Epidermal melanocyte (primary cell): ENCODE measurements at regions not wholly inside any gene's neighbourhood (a gene's known extent, or its start where the extent isn't known, plus 50 kb on each side); places are given as distances from the start of the nearest gene placed in this dataset.
"Not testable (repeated sequence)": the region's sequence is repeated elsewhere in the genome, so short reads cannot be mapped to it uniquely, and the experiment has no call there.

Experiments
- DNase-seq: peaks from one replicate; pipeline ENCODE4 v3.0.0; 2011; ENCODE audit warnings: low spot score; ENCODE audit not compliant: insufficient read length

DNA sequence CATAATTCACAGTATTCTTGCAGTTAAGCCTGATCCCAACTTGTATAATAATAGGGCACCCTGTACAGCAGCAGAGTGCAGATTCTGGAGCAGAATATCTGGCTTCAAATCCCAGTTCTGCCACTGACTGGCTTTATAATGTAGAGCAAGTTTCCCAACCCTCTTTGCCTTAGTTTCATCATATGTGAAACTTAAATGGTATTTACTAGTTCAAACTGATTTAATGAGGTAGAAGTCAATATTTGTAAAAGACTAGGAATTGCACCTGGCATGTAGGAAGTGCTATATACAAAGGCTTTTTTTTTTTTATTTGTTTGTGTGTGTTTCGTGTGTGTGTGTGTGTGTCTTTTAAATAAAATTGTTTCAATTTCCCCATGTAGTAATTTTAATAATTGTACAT is 125.9 kb downstream of the CCER1 start:
- no peak for DNase-seq

DNA sequence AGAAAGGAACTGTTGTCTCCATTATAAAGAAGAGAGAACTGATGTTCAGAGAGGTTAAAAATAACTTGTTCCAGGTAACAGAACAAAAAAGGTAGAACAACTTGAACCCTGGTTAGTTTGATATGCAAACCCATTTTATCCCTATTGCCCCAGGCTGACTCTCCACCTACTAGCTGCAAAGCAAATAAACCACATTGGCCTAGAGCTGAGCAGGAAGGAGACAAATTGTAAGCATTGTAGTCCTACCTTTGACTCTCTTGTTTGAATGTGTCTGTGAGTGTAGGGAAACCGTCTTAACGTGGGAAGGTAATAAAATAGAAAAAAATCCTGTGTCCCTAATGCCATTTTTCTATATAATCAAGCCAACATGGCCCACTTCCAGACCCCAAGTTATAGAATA is 126.4 kb downstream of the CCER1 start:
- DNase-seq: no peak

DNA sequence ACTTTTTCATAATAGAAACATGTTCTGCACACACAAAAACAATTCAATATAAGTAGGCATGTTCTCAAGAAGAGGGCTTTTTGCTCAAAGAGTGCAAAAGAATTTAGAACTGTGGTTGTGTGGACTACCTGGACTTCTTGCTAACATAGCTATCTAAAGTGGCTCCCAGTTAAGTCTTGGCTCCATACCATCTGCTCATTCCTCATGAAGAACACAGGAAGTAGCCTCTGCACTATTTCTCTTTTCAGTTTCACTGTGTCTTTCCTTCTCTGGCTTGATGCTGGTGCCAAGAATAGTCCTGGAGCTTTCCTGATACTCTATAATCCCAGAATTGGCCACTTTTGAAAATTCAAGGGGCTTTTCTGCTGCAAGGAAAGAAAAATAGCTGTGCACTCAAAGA is 127.4 kb downstream of the CCER1 start:
- no peak for DNase-seq

DNA sequence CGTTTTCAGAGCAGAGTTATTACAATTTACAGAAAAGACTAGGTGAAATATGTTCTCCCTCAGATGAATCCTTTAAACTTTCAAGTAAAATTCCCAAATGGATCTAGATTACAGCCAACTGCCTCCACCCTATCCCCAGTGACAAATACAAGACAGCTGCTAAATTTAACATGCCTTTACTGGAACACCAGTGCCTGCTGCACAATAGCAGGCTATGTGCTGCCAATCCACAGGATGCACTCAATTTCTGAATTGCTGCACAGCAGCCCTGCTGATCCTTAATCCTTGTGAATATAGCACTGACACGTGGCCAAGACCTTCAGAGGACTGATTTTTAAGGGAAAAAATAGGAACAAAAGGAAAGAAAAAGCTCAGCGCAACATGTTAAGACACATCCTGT is 128.9 kb downstream of the CCER1 start:
- DNase-seq: no peak

GRCh38 chr12:90823859-90824258 is 131.1 kb downstream of the CCER1 start:
- DNase-seq: no peak

DNA sequence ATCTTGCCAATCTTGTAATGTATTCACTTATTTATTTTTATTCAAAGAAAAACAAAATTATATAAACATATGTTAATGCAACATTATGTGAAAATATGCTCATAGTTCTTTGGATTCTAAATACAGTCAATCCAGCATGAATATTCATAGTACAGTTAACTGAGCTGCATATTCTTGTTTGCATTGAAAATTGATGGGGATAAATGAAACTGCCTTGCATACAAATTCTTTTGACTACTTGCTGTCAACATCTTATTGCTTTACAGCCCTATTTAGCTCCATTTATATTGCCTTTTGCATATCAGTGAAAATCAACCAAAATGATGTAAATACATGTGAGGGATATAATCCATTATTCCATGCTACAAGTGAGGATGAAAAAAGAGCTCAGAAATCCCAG is 135.3 kb downstream of the CCER1 start:
- DNase-seq: no peak

DNA sequence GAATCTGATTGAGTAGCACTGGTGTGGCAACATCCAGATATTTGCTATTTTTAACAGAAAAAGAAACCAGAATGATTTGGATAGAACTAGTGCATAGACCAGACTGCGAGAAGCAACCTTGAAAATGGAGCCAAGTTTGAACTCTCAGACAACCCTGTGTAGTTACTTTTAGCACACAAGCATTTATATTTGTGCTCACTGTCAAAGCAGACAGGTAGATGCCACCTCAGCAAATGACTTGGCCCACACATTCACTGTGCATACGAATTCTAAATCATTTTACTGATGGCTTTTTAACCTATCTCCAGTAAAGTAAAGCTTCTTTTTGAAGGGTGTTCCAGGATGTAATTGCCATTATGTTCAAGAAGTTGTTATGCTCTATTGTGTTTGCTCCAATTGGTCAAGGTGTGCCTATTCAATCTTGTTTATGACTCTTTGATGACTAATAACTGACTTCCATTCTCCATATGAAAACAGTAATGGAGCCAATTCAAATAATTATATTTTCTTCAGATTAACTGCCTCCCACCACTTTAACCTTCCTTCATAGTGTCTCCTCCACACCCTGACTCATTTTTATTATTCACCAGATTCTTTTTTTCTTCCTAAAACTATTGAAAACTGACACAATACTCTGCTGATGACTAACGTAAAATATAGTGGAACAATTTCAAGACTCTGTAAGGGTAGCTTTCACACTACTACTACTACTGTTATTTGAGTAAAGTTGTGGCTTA is 138.5 kb downstream of the CCER1 start:
- no peak for DNase-seq

DNA sequence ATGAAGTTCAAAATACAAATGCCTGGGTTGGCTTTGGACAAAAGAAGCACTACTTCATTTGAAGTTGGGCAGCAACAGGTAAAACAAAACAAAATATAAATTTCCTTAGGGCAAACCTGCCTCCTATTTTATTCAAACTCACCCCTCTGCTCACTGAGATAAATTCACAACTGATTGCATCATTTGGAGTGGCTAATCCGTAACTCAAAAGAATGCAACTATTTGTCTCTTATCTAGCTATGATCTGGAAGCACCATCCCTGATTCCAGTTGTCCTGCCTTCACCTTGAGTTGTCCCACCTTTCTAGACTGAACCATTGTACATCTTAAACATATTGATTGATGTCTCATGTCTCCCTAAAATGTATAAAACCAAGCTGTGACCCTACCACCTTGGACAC is 145.0 kb downstream of the CCER1 start:
- no peak for DNase-seq

GRCh38 chr12:90808568-90808967 is 146.4 kb downstream of the CCER1 start:
- no peak for DNase-seq

GRCh38 chr12:90802727-90803126 is 152.2 kb downstream of the CCER1 start:
- DNase-seq: no peak

- no peak for DNase-seq
Observed at GRCh38 chr12:90801776-90802175, 153.2 kb downstream of the CCER1 start.

DNA sequence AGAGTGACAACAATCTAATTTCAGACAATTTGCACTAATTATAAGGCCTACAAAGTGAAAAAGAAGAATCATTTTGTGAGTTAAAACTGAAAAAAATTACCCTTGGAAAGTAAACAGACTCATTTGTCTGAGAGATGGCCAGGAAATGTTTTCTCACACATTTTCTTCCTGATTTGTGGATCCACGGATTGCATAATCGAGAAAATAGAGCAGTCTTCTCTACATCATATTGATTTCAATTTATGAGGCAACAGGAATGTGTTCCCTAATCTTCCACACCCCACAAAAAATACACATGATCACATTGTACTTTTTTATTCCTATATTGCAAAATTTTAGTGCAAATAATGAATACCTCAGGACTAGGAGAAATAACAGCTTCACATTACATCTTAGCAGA is 160.8 kb downstream of the CCER1 start:
- no peak for DNase-seq

DNA sequence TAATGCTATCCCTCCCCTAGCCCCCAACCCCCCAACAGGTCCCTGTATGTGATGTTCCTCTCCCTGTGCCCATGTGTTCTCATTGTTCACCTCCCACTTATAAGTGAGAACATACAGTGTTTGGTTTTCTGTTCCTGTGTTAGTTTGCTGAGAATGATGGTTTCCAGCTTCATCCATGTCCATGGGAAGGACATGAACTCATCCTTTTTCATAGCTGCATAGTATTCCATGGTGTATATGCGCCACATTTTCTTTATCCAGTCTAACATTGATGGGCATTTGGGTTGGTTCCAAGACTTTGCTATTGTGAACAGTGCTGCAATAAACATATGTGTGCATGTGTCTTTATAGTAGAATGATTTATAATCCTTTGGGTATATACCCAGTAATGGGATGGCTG is 162.3 kb downstream of the CCER1 start:
- not testable (repeated sequence) for DNase-seq

DNA sequence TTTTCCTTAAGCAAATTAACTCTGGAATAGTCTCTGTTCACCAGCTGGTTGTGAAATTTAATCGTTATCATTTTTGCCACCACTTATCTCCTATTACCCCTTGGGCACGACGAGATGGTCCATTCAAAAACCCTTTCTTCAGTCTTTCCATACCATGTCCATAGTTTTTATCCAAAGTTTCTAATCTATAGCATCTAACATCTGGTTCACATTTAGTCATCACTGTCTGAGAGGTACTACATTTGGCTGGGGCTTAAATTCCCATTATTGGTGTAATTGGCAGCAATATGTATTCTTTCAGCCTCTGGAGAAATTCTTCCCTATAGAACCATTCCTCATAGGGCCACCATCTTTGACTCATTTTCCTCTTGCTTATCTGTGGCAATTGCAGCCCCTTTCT is 163.5 kb downstream of the CCER1 start:
- no peak for DNase-seq

DNA sequence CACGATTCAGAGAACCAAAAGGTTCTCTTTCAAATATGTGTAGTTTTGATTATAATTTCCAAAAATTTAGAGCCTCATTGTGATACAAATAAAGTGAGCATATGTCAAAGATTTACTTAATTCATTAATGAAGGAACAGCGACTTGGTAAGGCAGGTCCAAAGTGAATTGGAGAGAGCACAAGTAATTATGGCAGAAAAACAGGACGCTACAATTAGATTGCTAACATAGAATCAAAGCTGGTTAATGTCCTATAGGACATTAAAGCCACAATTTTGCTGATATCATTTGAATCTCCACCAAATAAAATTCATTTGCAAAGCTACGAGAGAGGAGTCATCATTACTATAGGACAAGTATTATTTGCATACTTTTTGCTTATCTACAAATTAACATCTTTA is 164.2 kb downstream of the CCER1 start:
- DNase-seq: no peak

DNA sequence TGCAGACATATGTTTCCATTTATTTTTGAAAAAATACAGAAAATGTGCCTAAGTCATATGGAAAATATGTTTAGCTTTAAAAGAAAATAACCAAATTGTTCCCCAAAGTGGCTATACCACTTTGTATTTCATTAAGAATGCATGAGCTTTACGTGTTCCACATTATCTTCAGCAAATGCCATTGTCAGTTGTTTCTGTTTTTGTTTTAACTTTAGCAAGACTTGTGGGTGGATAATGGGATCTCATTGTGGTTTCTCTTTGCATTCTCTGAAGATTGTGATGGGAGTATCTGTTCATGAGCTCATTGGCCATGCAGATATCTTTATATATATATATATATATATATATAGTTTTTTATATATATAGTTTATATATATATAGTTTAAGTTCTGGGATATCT is 181.5 kb downstream of the CCER1 start:
- DNase-seq: no peak

DNA sequence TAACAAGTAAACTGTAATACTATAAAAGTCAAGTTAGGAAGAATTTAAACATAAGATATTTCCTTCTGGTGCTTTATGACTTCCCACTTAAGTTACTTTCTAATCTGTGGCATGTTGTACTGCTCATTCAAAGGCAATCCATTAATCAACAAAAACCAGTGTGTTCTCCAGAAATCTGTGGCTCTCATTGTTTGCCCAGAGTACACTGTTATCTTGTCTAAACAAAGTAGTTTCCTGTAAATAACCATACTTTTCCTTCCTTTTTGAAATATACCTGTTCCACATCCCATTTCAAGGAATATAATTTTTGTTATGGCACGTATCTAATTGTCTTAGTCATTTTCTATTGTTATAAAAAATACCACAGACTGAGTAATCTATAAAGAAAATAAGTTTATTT is 184.1 kb downstream of the CCER1 start:
- DNase-seq: no peak

GRCh38 chr12:90757957-90758356 is 197.0 kb downstream of the CCER1 start:
- DNase-seq: no peak

DNA sequence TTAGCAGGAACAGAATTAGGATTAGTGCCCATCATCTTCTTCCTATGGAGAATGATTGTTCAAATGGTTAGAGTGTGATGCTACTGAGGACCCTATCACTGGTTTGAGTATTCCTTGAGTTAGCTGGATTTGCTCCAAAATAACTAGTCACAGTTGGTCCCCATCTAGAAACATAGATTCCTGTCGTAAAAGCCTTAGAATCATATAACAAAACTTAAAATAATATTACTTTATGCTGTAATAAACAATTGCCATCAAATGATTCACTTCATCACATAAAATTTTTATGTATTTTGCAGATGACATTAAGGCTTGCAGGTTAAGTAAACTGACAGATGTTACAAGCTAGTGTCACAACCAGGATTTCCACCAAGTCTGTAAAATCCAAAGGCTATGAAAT is 209.8 kb downstream of the CCER1 start:
- DNase-seq: no peak

DNA sequence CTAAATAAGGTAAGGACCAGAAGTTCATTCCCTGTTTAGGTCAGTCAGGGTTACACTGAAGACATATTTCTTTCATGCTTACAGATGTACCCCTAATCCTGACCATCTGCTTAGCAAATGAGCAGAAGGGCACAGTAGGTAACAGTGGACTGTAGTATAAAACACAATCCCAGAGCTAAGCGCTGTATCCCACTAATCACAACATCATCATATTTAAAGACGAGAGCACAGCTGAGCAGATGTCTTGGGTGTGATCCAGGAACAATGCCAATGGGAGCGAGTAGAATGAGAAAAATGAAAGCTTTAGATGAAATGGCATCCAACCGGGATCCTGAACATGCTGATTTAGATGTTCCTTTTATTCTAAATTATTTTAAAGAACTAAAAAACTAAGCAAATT is 213.4 kb downstream of the CCER1 start:
- no peak for DNase-seq

DNA sequence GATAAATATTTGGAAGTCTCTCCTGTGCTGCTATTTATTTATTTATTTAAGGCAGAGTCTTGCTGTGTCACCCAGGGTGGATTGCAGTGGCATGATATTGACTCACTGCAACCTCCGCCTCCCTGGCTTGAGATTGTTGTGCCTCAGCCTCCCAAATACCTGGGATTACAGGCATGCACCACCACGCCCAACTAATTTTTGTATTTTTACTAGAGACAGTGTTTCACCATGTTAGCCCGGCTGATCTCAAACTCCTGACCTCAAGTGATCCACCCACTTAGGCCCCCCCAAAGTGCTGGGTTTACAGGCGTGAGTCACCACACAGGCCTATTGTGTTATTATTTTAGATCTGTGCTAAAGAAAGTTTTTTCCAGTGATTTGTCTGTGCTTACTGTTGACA is 225.2 kb downstream of the CCER1 start:
- DNase-seq: no peak

DNA sequence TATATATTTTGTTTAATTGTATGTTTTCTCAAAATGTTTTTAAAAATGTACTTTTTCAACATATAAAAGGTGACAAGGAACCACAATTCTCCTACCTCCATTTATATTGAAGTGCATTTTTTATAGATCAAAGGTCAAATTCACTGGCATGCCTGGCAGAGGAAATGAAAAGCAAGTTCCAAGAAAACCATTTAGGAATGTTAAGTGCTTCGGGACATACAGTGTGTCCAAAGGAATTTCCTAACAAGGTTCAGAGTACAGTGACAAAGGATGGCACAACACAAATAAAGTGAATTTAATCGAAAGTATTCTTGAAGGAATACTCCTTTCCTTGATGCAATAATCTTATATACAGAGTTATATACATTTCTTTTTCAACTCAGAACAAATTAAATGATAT is 242.3 kb downstream of the CCER1 start:
- no peak for DNase-seq

GRCh38 chr12:90710711-90711110 is 244.3 kb downstream of the CCER1 start:
- DNase-seq: no peak

- no peak for DNase-seq
Observed at GRCh38 chr12:90706036-90706435, 248.9 kb downstream of the CCER1 start.
